Uterus (tissue), 2 donors: ENCODE measurements at regions not wholly inside any gene's neighbourhood (a gene's known extent, or its start where the extent isn't known, plus 50 kb on each side); places are given as distances from the start of the nearest gene placed in this dataset.

Source experiments
- CTCF ChIP-seq, 4 experiments: fragments of 200-600 bp in 2 of 4; fragments of 450-650 bp in 2 of 4; sonication (generic) in 2 of 4; IDR thresholded peaks; one replicate each; pipeline ENCODE4 v1.5.1; 2016 to 2019; ENCODE audit warnings: antibody characterized with exemption in 4 of 4, mild to moderate bottlenecking in 2 of 4, moderate library complexity in 1 of 4
- POLR2A ChIP-seq, 2 donors: fragments of 450-650 bp; IDR thresholded peaks; one replicate each; pipeline ENCODE4 v1.6.1; 2016; ENCODE audit warnings: antibody characterized with exemption in 2 of 2, mild to moderate bottlenecking in 1 of 2, moderate library complexity in 1 of 2

- TF ChIP-seq CTCF (IDR thresholded peaks at IDR 0.05) (no peak), POLR2A (IDR thresholded peaks at IDR 0.05) (no peak)
Observed at GRCh38 chr6:4598384-4598995, 177.7 kb upstream of the CDYL start.
